RPMI8226 (cell line): ENCODE measurements at regions not wholly inside any gene's neighbourhood (a gene's known extent, or its start where the extent isn't known, plus 50 kb on each side); places are given as distances from the start of the nearest gene placed in this dataset.

ENCODE experiments used
- DNase-seq: peaks from one replicate; pipeline ENCODE4 v3.0.0-alpha.2; 2015

DNA sequence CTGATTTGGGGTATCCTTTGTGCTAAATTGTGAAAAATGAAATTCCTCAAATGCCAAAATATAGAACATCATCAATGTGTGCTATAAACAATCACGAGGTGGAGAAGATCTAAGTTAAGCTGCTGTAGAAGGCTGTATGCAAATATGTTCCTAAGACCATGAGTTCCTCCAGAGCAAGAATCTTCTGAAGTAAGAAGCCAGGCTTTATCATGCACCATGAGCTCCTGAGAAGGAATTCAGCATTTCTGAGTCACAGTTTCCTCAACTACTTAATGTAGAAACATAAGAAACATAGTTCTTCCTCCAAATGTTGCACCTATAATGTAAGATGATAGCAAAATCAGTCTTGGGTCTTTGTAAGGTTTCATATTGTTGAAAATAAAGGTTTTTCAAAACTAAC lies 241.7 kb upstream of the MDFIC2 start:
- DNase-seq = no peak

DNA sequence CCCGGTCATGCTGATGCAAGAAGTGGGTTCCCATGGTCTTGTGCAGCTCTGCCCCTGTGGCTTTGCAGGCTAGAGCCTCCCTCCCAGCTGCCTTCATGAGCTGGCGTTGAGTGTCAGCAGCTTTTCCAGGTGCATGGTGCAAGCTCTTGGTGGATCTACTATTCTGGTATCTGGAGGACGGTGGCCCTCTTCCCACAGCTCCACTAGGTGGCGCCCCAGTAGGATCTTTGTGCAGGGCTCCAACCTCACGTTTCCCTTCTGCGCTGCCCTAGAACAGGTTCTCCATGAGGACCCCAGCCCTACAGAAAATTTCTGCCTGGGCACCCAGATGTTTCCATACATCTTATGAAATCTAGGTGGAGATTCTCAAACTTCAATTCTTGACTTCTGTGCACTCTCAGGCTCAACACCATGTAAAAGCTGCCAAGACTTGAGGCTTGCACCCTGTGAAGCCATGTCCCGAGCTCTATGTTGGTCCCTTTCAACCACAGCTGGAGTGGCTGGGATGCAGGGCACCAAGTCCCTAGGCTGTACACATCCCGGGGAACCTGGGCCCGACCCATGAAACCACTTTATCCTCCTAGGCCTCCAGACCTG lies 238.4 kb upstream of the MDFIC2 start:
- peak; percentile 38 for DNase-seq

DNA sequence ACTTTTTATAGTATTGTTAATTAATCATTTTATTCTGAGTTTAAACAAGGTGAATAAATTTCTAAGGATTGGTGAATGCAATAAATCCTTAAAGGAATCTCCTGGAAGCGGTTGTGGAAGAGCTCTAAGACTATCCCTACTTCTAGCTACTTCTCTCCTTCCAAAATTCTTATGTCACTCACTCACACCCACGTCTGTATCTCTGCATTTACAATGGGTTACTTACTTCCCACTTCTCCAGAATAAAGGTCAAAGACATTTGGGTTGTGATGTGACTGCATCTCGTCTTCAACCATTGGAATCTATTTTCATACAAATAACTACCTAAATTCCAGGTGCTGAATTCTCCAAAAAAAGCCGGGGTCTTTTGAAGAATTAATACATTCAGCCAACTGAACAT lies 234.2 kb upstream of the MDFIC2 start:
- DNase-seq = no peak

DNA sequence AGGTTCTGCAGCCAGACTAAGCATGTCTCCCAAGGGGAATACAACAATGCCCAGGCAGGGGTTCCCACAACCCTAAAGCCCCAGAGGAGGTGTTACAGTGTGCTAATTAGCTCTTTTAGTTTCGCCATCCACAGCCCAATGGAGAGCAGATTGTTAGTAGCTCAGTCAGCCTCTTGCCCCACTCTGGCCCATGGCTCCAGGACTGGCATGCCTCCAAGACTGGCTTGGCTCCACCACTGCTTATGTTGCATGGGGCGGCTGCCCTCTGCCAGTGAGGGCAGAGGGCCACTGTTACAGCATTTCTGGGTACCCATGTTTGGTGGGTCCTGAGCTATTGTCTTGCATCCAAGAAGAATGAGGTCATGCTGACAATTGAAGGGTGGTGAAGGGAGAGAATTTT lies 231.1 kb upstream of the MDFIC2 start:
- no peak for DNase-seq

- DNase-seq = no peak
Measured at GRCh38 chr3:70539908-70540307, 227.5 kb upstream of the MDFIC2 start.

GRCh38 chr3:70532806-70533205 lies 220.4 kb upstream of the MDFIC2 start:
- DNase-seq = no peak

DNA sequence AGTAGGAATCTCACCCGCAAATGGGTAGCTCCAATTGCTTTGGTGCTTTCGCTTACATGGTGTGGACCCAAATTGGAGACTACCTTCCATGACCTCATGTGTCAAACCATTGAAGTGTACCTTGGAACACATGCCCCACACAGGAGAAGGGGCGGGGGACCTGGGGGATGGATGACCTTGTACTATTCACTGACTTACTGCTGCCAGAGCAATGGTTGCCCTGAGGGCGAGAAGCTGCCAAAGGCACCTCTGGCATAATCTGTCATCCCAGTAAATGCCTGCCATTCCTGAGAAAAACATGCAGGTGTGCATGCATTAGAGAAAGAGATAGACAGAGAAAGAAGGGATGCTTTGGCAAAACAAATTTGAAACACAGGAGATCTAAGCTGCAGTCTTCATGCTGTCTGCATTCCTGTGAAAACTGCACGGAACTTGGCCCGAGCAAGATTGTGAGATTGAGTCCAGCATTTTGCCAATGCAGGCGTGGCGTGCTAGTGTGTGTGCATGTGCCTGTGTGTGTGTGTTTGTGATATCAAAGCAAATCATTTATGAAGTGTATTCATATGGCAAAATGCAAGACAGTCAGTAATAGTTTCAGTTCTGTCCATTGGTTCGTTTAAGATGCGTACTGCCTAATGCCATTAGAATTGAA lies 219.5 kb upstream of the MDFIC2 start:
- no peak for DNase-seq

GRCh38 chr3:70531063-70531657 lies 218.7 kb upstream of the MDFIC2 start:
- peak; percentile 4 for DNase-seq

DNA sequence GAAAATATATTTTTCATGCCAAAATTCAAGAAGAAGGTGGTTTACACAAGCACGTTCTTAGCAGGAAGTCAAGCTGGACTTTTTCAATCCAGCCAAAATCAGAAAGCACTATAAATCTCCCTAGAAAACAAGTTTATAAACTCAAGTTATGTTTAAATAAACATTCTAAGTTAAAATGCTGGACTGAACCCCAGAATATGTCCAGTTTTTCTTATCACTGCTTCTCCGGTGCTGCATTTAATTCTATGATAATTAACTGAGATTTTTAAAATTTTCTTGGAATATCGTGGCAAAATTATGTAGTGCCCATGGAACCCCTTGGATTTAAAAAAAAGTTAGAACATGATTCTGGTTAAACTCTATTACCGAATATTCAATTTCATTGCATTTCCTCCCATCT lies 218.2 kb upstream of the MDFIC2 start:
- no peak for DNase-seq

GRCh38 chr3:70527026-70527425 lies 214.6 kb upstream of the MDFIC2 start:
- DNase-seq = no peak

- DNase-seq = no peak
Measured at GRCh38 chr3:70519913-70520659, 207.6 kb upstream of the MDFIC2 start.

- no peak for DNase-seq
Measured at GRCh38 chr3:70519026-70519425, 206.6 kb upstream of the MDFIC2 start.

DNA sequence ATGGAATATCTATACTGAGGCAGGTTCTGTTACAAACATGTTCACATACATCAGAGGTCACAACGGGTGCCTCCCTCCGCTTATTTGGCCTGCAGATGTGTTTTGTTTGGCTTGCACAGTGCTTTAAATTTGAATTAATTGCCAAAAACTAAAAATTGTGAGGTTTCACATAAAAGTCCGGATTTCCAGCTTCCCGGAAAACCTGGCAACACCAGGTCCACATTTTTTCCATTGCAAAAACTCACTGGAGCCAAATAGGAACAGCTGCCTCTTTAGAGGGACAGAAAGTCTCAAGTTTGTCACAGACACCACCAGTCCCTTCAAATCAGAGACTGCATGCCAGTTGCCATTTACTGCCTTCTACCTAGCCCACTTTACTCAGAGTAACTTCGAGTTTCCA lies 205.9 kb upstream of the MDFIC2 start:
- DNase-seq = no peak

GRCh38 chr3:70517124-70517890 lies 204.9 kb upstream of the MDFIC2 start:
- DNase-seq = no peak

DNA sequence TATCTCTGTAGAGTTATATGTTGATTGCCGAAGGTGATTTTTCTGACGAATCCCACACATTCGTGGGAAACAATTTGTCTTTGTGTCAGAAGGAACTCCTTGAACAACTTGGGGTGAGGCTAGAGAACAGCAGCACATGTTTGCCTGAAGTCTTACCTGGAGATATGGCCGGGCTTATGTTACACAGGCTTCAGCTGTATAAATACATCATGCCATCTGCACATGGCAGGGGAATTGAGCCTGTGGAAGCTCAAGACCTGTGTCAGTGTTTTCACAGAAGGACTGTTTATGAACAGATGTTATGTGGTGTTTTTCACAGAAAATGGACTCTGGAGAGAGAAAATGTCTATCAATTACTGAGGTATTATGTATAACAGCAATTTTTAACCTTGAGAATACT lies 203.6 kb upstream of the MDFIC2 start:
- DNase-seq = no peak

DNA sequence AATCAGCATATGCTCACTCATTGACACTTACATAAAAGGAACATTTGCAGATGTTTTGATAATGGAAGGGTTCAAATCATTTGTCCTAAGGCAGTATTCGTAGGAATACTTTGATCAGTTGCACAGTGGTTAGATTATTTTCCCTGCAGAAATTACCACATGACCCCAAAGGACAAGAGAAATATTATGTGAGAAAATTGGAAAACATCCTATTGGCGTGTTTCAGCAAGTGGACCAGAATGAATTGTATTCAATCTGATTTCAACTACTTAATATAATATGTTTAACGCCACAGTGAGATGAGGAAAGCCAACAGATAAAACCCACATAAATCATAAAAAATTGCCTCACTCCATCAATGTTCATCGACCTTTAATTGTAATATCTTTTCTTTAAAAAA lies 195.0 kb upstream of the MDFIC2 start:
- no peak for DNase-seq

DNA sequence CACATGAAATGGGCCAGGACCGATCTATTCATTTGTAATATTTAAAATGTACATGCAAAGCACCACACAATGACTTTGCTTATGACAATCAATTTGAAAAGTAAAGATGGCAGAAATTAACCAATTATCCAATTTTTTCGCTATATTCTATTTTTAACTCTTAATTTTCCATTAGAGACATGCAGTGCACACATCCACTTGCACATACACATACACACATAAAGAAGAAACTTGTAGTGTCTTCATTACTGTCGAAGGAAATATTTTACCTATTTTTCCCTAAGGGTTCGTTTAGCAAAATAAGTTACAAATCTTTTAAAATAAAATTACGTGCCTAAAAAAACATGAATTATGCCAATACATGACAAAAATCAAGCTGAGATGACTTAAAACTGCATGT lies 194.3 kb upstream of the MDFIC2 start:
- DNase-seq = no peak

DNA sequence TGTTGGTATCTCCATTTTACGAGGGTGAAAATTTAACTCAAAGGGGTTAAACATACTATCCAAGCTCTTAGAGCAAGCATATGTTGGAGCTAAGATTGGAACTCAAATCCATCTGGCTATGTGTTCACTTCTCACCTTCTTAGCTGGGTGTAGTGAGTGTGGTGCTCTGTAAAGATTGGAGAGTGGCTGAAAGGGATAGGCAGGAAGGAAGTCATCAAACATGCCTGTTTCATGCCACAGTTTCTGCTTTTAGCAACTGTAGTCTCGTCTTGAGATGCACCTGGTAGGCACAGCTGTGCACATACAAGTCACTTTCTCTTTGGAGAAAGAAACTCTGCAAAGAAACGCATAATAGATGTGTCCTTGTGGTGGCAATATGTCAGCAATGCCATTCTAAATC lies 189.1 kb upstream of the MDFIC2 start:
- no peak for DNase-seq

DNA sequence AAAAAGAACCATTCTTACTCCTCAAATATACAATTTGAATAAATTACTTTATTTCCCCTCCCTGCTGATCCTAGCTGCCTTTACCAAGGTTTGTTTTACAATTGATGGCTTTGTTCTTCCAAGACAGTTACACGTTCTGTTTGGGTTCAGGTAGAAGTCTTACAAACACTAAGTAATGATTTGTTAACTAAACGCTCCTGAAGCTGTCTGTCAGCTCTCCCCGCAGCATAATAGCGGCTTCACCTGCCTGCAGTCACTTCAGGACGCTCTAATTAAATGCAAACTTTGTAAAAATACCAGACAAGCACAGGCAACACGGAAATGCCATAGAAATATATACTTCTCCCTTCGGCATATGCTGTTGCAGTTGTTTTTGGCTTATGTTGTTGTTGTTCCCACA lies 176.4 kb upstream of the MDFIC2 start:
- DNase-seq = no peak

- no peak for DNase-seq
Measured at GRCh38 chr3:70488131-70488530, 175.7 kb upstream of the MDFIC2 start.

DNA sequence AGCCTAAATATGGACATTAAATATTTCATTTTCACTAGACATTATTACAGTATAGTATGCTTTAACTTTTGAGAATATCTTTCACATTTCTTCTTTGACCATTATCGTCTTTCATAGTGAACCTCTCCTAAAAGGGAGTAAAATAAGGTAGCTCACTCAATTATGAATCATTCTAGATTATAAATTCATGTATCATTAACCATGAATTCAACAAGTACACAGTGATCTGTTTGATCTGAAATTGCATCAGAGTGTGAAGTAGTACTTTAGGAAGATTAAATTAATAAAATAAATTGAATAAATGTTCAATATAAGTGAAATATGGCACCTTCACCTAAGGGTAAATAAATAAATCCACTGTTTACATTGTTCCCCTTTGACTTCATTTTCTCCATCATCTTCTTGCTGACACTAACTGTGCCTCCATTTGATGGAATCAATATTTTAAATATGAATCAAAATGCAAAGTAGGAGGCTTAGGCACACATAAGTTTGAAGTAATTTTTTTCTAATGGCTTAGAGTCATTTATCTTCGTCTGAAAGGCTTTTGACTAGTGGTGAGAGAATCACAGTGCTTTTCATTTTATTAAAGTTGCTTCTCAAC lies 174.1 kb upstream of the MDFIC2 start:
- DNase-seq = no peak

DNA sequence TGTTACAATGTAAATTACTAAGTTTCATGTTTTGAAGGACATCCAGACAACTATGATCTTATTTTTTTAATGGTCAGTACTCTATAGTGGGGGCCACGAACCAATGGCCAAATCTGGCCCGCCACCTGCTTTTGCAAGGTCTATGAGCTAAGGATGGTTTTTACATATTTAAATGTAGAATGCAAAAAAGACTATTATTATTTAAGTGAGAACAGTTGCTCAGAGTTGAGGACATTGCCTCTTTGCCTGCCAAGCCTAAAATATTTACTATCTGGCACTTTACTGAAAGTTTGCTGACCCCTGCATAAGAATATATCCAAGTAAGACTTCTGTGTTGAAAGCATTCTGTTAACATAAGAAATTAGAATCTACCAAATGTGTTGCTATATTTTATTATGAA lies 163.7 kb upstream of the MDFIC2 start:
- DNase-seq = no peak
